Progenitor cell of endocrine pancreas (in vitro differentiated cells): ENCODE measurements at regions not wholly inside any gene's neighbourhood (a gene's known extent, or its start where the extent isn't known, plus 50 kb on each side); places are given as distances from the start of the nearest gene placed in this dataset.
"Not testable (repeated sequence)": the region's sequence is repeated elsewhere in the genome, so short reads cannot be mapped to it uniquely, and the experiment has no call there.

Source experiments
- DNase-seq: peaks from one replicate; pipeline ENCODE4 v3.0.0; 2021; ENCODE audit warnings: low spot score; ENCODE audit not compliant: unreplicated experiment
- H3K27ac Mint-ChIP-seq: 2 replicates; pipeline ENCODE4 v1.8.0; 2021; ENCODE audit warnings: mild to moderate bottlenecking, moderate library complexity, mixed read lengths
- H3K27me3 Mint-ChIP-seq: 2 replicates; pipeline ENCODE4 v1.8.0; 2021; ENCODE audit warnings: mixed read lengths
- H3K36me3 Mint-ChIP-seq: 2 replicates; pipeline ENCODE4 v1.8.0; 2022; ENCODE audit warnings: mixed read lengths; ENCODE audit not compliant: insufficient read depth
- H3K4me1 Mint-ChIP-seq: 2 replicates; pipeline ENCODE4 v1.8.0; 2021; ENCODE audit warnings: low read depth, mixed read lengths
- H3K4me3 Mint-ChIP-seq: 2 replicates; pipeline ENCODE4 v1.8.0; 2021; ENCODE audit warnings: low read depth, mild to moderate bottlenecking, moderate library complexity, mixed read lengths
- H3K9me3 Mint-ChIP-seq: 2 replicates; pipeline ENCODE4 v1.8.0; 2021; ENCODE audit warnings: low read depth, mixed read lengths
- CTCF ChIP-seq: fragments of 200-600 bp; sonication (generic); IDR thresholded peaks from one replicate; pipeline ENCODE4 v1.5.0; 2021; ENCODE audit warnings: antibody characterized with exemption, mild to moderate bottlenecking; ENCODE audit not compliant: unreplicated experiment

GRCh38 chr2:103179798-103180197 is 418.0 kb downstream of the TMEM182 start:
- Mint-ChIP-seq H3K4me1 (no peaks in the 10 kb centered on the region), H3K36me3 (no peaks in the 10 kb centered on the region), H3K27ac (no peak overlapping the region), H3K9me3 (no peaks in the 10 kb centered on the region), H3K4me3 (no peak overlapping the region), H3K27me3 (peaks cover 15% of the 10 kb centered on the region)
- no peak for TF ChIP-seq CTCF
- DNase-seq = no peak

GRCh38 chr2:103183061-103183460 is 421.2 kb downstream of the TMEM182 start:
- H3K36me3 Mint-ChIP-seq = no peaks in the 10 kb centered on the region

GRCh38 chr2:103196802-103197201 is 435.0 kb downstream of the TMEM182 start:
- Mint-ChIP-seq H3K4me3 (no peak overlapping the region), H3K9me3 (peaks cover 19% of the 10 kb centered on the region), H3K4me1 (no peaks in the 10 kb centered on the region), H3K36me3 (no peaks in the 10 kb centered on the region), H3K27me3 (peaks cover 2% of the 10 kb centered on the region), H3K27ac (no peak overlapping the region)
- TF ChIP-seq CTCF = no peak
- DNase-seq = no peak

More at GRCh38 chr2:103183061-103183460, 421.2 kb downstream of the TMEM182 start:
- H3K27ac Mint-ChIP-seq = no peak overlapping the region
- H3K4me1 Mint-ChIP-seq = no peaks in the 10 kb centered on the region
- H3K27me3 Mint-ChIP-seq = peaks cover 7% of the 10 kb centered on the region
- TF ChIP-seq CTCF = peak; percentile 37
- no peak overlapping the region for H3K4me3 Mint-ChIP-seq
- H3K9me3 Mint-ChIP-seq = no peaks in the 10 kb centered on the region
- DNase-seq = no peak

GRCh38 chr2:103200774-103201173 is 438.9 kb downstream of the TMEM182 start:
- H3K27me3 Mint-ChIP-seq, H3K4me1 Mint-ChIP-seq, H3K36me3 Mint-ChIP-seq, H3K4me3 Mint-ChIP-seq, DNase-seq, H3K27ac Mint-ChIP-seq: not testable (repeated sequence)
- H3K9me3 Mint-ChIP-seq = peaks cover 11% of the 10 kb centered on the region

- H3K4me3 Mint-ChIP-seq = no peak overlapping the region
- no peak for TF ChIP-seq CTCF
- no peak overlapping the region for H3K27ac Mint-ChIP-seq
- no peak for DNase-seq
- no peaks in the 10 kb centered on the region for H3K4me1 Mint-ChIP-seq
- H3K36me3 Mint-ChIP-seq = no peaks in the 10 kb centered on the region
- peaks cover 34% of the 10 kb centered on the region for H3K27me3 Mint-ChIP-seq
- no peaks in the 10 kb centered on the region for H3K9me3 Mint-ChIP-seq
These were observed 447.1 kb downstream of the TMEM182 start for GRCh38 chr2:103208916-103209315.

GRCh38 chr2:103213028-103213542 is 451.3 kb downstream of the TMEM182 start:
- no peak overlapping the region for H3K4me3 Mint-ChIP-seq
- H3K27ac Mint-ChIP-seq = no peak overlapping the region
- no peaks in the 10 kb centered on the region for H3K36me3 Mint-ChIP-seq
- no peak for DNase-seq
- H3K4me1 Mint-ChIP-seq = no peaks in the 10 kb centered on the region
- peaks cover 25% of the 10 kb centered on the region for H3K27me3 Mint-ChIP-seq
- no peak for TF ChIP-seq CTCF
- H3K9me3 Mint-ChIP-seq = peaks cover 6% of the 10 kb centered on the region
